Left lung (tissue), 4 donors: ENCODE measurements at regions not wholly inside any gene's neighbourhood (a gene's known extent, or its start where the extent isn't known, plus 50 kb on each side); places are given as distances from the start of the nearest gene placed in this dataset.
A peak's percentile ranks its signal among the peaks of the same experiment; 100 is the strongest.
"Not testable (repeated sequence)": the region's sequence is repeated elsewhere in the genome, so short reads cannot be mapped to it uniquely, and the experiment has no call there.

Source experiments
- ATAC-seq: fragments of 200-7000 bp; cut with Tn5 transposase; one replicate; pipeline ENCODE4 v1.9.1; 2020; ENCODE audit warnings: moderate library complexity
- DNase-seq, 4 donors: peaks; one replicate each; pipeline ENCODE4 v3.0.0-alpha.2; 2013 to 2020
- H3K27ac ChIP-seq, 2 donors: fragments of 200-600 bp; sonication (generic) in 1 of 2; one replicate each; pipeline versions ENCODE4 v1.5.0 to v1.8.0; 2020 to 2021
- H3K27me3 ChIP-seq, 2 donors: fragments of 200-600 bp; sonication (generic) in 1 of 2; one replicate each; pipeline versions ENCODE4 v1.5.0 to v1.8.0; 2020 to 2021
- H3K36me3 ChIP-seq, 2 donors: fragments of 200-600 bp; sonication (generic) in 1 of 2; one replicate each; pipeline versions ENCODE4 v1.5.0 to v1.8.0; 2020 to 2021
- H3K4me1 ChIP-seq, 2 donors: fragments of 200-600 bp; one replicate each; pipeline ENCODE4 v1.8.0; 2021
- H3K4me3 ChIP-seq, 2 donors: fragments of 200-600 bp; sonication (generic) in 1 of 2; one replicate each; pipeline versions ENCODE4 v1.5.0 to v1.8.0; 2020 to 2021; ENCODE audit warnings: mild to moderate bottlenecking in 1 of 2
- H3K9me3 ChIP-seq, 2 donors: fragments of 200-600 bp; sonication (generic) in 1 of 2; one replicate each; pipeline versions ENCODE4 v1.5.0 to v1.8.0; 2020 to 2021
- intact Hi-C, 2 donors: fragments of 100-400 bp; cut with DNase I; formaldehyde crosslinking; loops; one replicate each; pipeline versions ENCODE4 v1.11.2 to v1.14.2; 2022
- TF ChIP-seq, protein P1 (sequence below), 2 donors: fragments of 200-600 bp; sonication (generic) in 1 of 2; IDR thresholded peaks; one replicate each; pipeline versions ENCODE4 v1.5.0 to v1.8.0; 2021; ENCODE audit warnings: antibody characterized with exemption in 2 of 2
- donor health status: DM: no; HTN: yes; CAD: no.
- donor health status: DM: no; HTN: no; CAD: no.

GRCh38 chr7:29626730-29627129 is 63.1 kb downstream of the PRR15 start:
- intact Hi-C loops = no loop called here
- H3K36me3 ChIP-seq = no peaks in the 10 kb centered on the region

DNA sequence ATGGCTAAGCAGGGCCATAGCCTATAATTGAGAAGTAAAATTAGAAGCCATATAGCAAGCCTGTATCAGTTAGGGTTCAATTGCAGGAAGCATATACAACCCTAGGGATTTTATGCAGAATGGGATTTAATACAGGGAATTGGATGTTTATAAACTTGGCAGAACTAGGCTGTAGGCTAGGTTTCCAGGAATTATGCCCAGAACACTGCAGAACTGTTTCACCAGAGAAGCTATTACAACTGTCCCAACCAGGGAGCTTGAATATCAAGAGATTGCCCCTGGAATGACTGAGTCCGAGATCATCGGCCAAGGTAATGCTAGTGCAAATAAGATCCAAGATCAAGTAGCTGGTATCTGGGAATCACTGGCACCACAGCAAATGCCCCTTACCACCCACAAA is 64.0 kb downstream of the PRR15 start:
- no peaks in the 10 kb centered on the region for H3K36me3 ChIP-seq
- intact Hi-C loops = no loop called here
- H3K4me1 ChIP-seq = no peaks in the 10 kb centered on the region
- H3K27ac ChIP-seq = no peak overlapping the region
- H3K4me3 ChIP-seq = no peak overlapping the region
- peaks cover 0 to 10% of the 10 kb centered on the region in 2 donors for H3K27me3 ChIP-seq
- DNase-seq (peak in 1 of 4 donors; percentile 7), ATAC-seq (no peak)
- H3K9me3 ChIP-seq = no peaks in the 10 kb centered on the region
- TF ChIP-seq, protein P1, sequence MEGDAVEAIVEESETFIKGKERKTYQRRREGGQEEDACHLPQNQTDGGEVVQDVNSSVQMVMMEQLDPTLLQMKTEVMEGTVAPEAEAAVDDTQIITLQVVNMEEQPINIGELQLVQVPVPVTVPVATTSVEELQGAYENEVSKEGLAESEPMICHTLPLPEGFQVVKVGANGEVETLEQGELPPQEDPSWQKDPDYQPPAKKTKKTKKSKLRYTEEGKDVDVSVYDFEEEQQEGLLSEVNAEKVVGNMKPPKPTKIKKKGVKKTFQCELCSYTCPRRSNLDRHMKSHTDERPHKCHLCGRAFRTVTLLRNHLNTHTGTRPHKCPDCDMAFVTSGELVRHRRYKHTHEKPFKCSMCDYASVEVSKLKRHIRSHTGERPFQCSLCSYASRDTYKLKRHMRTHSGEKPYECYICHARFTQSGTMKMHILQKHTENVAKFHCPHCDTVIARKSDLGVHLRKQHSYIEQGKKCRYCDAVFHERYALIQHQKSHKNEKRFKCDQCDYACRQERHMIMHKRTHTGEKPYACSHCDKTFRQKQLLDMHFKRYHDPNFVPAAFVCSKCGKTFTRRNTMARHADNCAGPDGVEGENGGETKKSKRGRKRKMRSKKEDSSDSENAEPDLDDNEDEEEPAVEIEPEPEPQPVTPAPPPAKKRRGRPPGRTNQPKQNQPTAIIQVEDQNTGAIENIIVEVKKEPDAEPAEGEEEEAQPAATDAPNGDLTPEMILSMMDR (IDR thresholded peaks at IDR 0.05) = no peak

More at GRCh38 chr7:29626730-29627129, 63.1 kb downstream of the PRR15 start:
- Histone ChIP-seq H3K27me3 (peaks cover 0 to 10% of the 10 kb centered on the region in 2 donors), H3K4me3 (no peak overlapping the region), H3K4me1 (no peaks in the 10 kb centered on the region), H3K27ac (no peak overlapping the region), H3K9me3 (no peaks in the 10 kb centered on the region)
- ATAC-seq (no peak), DNase-seq (no peak)
- TF ChIP-seq, protein P1 (IDR thresholded peaks at IDR 0.05) = no peak

DNA sequence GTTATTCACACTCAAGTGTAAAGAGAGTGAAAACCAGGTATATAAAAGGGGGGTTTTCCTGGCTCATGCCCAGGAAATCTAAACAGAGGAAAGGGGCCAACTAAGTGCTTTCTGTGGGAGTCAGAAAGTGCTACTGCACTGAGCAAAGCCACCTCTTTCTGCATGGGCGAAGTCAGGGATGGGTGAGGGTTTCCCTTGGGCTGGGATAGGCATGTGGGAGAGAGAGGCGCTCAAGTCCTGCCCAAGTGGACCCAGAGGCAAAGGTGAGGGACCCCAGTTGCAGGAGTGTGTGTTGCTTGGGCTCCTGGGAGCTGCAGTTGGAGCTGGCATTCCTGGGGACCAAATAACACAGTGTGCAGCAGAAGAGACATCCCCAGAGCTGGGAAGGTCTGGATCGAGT is 65.9 kb downstream of the PRR15 start:
- peaks cover 0 to 10% of the 10 kb centered on the region in 2 donors for H3K27me3 ChIP-seq
- no peak overlapping the region for H3K27ac ChIP-seq
- H3K9me3 ChIP-seq = no peaks in the 10 kb centered on the region
- intact Hi-C loops = no loop called here
- TF ChIP-seq, protein P1 (IDR thresholded peaks at IDR 0.05) = no peak
- no peaks in the 10 kb centered on the region for H3K36me3 ChIP-seq
- ATAC-seq = no peak
- no peak overlapping the region for H3K4me3 ChIP-seq
- H3K4me1 ChIP-seq = no peaks in the 10 kb centered on the region
- DNase-seq = no peak

DNA sequence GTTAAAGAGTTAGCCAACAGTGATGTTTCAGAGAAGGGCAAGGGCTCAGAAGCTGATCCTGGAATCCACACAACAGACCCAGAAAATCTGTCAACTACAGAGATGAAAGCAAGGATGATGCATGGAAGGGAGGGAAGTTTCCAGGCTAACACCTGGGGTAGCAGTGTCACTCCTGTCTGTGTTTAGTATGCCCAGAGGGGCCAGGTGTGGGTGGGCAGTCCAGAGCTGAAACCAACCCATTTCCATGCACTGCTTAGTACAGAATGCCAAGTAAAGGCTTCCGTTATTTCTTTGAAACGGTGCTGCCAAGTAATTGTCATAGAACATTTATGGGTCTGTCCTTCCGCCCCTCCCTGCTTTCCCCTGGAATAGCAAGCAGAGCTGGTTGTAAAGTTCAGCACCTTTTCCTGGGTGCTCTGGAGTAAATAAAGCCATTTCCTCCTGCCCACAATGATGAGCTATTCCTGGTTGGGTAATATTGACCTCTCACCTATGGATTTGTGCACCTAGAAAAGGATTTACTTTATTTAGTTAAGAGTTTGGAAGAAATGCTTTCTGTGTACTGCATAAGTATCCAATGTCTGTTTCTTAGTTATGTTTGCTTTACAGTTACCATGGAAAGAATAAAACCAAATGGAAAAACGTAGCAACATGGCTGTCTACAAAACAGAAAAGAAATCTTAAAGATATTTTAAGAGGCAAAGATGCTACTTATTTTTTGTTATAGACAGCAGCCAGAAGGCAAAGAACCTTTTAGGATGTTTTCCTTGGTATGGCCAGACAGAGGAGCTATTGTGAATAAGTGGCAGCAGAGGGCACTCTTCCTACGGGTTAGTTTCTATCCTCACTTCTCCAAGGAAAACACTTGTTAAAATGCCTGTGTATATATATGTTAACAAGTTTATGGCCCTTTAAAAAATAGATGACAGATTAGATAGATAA is 71.7 kb downstream of the PRR15 start:
- peak; percentile 90 for ATAC-seq
- TF ChIP-seq, protein P1 (IDR thresholded peaks at IDR 0.05) = peak; percentile 38 to 52
- intact Hi-C loops, H3K4me1 ChIP-seq, H3K4me3 ChIP-seq, H3K27ac ChIP-seq, H3K9me3 ChIP-seq, H3K36me3 ChIP-seq, H3K27me3 ChIP-seq: not testable (repeated sequence)
- DNase-seq = peak in 1 of 4 donors; percentile 20

- ATAC-seq (no peak), DNase-seq (no peak)
- Histone ChIP-seq H3K27me3 (peaks cover 0 to 2% of the 10 kb centered on the region in 2 donors), H3K9me3 (no peaks in the 10 kb centered on the region), H3K27ac (no peak overlapping the region), H3K36me3 (no peaks in the 10 kb centered on the region), H3K4me3 (no peak overlapping the region), H3K4me1 (no peaks in the 10 kb centered on the region)
- intact Hi-C loops = no loop called here
- TF ChIP-seq, protein P1 (IDR thresholded peaks at IDR 0.05) = no peak
These were observed 72.3 kb downstream of the PRR15 start for GRCh38 chr7:29636009-29636351.
